H54 (cell line): ENCODE measurements at regions not wholly inside any gene's neighbourhood (a gene's known extent, or its start where the extent isn't known, plus 50 kb on each side); places are given as distances from the start of the nearest gene placed in this dataset.
"Not testable (repeated sequence)": the region's sequence is repeated elsewhere in the genome, so short reads cannot be mapped to it uniquely, and the experiment has no call there.

ENCODE experiments used
- DNase-seq: peaks from one replicate; pipeline ENCODE4 v3.0.0; 2011; ENCODE audit warnings: low spot score, mixed read lengths; ENCODE audit not compliant: insufficient read length
- FAIRE-seq: peaks from 3 replicates; lab custom pipeline; 2011; peaks lifted over from hg19 to GRCh38; lab: Jason Lieb, UNC
- POLR2A ChIP-seq: IDR thresholded peaks from 2 replicates; pipeline ENCODE4 v1.6.1; 2011; ENCODE audit warnings: low read depth, mild to moderate bottlenecking, low read length

DNA sequence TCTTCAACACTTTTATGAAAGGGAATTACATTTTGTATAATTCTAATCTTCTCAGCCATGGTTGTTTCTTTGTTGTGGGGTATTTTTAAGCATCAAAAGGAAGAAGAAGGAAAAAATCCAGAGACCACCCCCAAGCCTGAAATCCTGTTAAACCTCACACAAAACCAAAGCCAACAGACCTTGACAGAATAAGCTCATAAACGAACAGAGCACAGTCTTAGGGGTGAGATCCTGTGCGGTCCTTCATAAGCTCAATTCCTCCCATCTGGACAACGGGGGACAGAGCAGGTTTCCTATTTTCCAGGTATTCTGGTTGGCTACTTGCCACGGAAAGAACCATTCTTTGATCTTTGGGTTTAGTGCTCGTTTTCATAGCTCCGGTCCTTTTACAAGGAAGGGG lies 151.3 kb upstream of the SULF2 start:
- DNase-seq (no peak), FAIRE-seq (no peak)
- TF ChIP-seq POLR2A: no peak

DNA sequence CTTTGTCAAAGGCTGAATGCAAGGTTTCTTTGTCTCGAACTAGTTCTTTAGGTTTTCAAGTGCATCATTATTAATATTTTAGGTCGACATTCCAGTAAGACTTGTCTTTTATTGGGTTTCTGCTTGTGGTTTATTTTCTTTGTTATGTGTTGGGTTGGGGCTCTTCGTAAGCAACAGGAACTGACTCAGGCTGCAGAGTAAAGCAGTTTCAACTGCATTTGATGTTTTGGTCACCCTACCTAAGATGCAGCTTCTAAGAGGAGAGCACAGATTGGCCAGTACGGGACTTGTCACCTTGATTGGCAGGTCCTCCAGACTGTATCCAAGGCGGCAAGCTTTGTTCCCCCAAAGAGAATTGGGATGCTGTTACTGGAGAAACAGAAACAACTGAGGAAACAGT lies 149.5 kb upstream of the SULF2 start:
- DNase-seq (no peak), FAIRE-seq (no peak)
- no peak for TF ChIP-seq POLR2A

DNA sequence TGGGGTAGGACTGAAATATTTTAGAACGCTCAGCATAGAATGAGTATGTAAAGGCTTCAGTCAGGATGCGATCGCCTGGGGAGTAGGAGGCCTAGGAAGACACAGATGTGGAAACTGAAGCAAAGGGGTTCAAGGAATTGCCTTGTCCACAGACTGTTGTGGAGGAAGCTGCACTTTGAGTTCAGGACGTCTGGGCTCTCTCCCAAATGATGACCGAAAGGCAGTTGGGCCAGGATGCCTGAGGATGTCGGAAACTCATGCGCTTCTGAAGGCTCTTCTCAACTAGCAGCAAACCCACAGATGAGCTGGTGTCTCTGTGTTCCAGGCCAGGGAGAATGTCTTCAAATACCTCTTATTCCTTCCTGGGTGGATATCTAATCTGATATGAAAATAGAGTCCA lies 146.2 kb upstream of the SULF2 start:
- TF ChIP-seq POLR2A: no peak
- FAIRE-seq (no peak), DNase-seq (no peak)

DNA sequence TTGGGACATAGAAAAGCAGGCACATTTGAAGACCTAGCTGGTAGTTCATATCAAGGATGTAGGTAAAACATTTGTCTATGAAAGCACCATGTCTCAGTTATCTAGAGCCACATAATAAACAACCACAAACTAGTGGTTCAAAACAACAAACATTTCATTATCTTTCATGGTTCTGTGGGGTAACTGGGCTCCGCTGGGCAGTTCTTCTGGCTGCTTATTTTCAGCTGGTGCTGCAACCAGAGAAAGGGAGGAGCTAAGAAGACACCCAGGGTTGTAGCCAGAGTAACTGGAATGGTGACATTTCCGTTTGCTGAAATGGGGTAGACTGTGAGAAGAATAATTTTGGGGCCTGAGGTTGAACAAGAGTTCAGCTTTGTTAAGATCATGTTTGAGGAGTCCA lies 145.7 kb upstream of the SULF2 start:
- no peak for FAIRE-seq
- no peak for DNase-seq
- no peak for TF ChIP-seq POLR2A

DNA sequence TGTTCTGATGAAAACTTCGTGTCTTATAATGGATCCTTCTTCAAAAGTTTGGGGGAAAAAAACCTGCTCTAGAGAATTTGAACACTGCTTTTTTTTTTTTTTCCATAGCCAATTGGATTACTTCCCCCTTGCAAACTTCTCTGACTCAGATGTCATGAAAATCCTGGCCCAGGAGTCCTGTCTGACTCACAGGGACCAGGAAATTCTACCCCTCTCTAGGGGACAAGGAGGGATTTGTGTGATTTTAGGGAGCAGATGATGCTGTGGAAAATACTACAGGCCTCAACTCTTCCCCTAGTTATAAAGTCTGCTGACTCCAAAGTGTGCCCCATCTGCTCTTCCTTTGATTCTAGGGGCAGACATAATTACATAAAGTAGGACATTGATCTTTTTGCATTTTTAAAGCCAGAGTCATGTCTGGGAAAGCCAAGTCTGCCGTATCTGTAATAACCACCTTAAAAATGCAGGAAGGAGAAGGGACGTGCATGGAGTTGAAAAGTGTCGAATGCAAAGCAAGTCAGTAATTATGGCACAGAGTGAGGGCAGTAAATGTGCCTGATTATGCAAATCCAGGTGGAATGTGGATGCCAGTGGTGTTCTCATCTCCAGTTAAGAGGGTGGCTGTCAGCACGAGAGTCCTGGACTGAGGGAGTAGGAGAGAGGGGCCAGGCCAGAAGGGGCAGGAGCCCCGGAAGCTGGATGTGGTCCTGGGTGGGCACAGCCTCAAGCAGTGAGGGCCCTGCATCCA lies 144.3 kb upstream of the SULF2 start:
- FAIRE-seq (no peak), DNase-seq (peak; percentile 64)
- no peak for TF ChIP-seq POLR2A

DNA sequence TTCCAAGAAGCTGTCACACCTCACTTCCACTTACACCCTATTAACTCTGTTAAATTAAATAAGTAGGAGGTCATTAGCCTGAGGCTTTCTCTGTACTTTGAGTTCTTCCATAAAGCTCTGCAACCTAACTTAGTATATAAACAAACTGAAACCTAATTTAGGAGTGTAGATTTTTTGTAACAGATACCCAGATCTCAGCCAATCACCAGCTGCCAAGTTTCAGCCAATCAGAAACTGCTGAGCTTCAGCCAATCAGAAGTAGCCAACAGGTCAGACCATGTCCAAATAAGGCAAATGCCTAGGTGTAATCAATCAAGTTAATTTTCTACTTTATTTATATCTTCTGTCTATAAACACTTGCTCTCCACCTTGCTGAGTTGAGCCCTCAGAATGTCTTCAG lies 142.7 kb upstream of the SULF2 start:
- FAIRE-seq (no peak), DNase-seq (no peak)
- TF ChIP-seq POLR2A: no peak

DNA sequence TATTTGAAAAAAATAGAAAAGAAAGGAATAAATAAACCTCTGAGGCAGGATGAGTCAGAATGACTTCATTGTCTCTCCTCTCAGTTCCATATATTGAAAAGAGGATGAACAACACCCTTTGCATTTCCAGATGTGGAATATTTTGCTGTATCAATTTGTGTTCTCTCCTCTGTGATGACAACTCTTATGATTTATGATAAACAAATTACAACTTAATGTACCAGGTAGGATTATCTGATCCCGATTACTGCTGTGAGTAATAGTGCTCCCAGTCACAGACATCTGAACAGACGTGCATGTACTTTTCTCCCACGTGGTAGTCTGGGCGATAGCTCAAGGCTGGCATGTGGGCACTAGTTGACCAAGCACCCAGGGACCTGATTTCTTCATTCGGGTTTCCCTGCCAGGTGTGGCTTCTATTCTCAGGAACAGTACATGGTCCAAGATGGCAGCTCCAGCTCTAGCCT lies 142.1 kb upstream of the SULF2 start:
- FAIRE-seq: no peak
- DNase-seq: no peak
- TF ChIP-seq POLR2A: no peak

DNA sequence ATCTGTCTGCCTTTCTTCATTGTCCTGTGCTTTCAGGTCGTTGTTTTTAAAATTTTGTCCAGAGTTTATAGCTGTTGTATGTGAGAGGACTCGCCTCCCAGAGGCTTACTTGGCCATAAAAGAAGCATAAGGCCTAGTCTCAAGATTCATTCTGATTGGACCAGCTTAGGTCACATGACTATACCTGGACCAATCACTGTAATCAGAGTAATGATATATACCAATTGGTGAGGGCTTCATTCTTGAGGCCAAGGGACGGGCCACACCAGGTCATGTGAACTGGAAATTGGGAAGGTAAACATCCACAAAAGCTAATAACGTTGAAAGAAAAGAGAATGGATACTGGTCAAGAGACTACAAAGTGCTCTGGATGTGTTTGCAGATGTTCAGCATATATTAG lies 141.4 kb upstream of the SULF2 start:
- no peak for TF ChIP-seq POLR2A

DNA sequence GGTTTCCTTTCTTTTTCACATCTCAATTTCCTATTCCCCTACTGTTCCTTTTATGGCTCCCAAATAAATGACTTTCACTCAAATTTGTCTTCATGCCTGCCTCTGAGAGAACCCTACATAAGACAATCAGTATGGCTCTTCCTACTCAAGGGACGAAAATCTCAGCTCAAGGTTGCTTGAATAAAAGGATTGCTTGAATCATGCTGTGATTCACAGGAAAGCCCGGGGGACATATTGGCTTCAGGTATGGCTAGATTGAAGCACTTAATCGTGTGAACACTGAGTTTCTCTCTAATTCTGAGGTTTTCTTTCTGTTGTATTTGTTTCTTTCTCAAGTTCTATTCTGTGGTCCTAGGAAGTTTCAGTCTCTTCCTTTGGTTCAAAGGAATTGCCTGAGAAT lies 140.3 kb upstream of the SULF2 start:
- TF ChIP-seq POLR2A: no peak
- FAIRE-seq (no peak), DNase-seq (no peak)

More for the DNA sequence above, 141.4 kb upstream of the SULF2 start:
- DNase-seq (no peak), FAIRE-seq (no peak)

DNA sequence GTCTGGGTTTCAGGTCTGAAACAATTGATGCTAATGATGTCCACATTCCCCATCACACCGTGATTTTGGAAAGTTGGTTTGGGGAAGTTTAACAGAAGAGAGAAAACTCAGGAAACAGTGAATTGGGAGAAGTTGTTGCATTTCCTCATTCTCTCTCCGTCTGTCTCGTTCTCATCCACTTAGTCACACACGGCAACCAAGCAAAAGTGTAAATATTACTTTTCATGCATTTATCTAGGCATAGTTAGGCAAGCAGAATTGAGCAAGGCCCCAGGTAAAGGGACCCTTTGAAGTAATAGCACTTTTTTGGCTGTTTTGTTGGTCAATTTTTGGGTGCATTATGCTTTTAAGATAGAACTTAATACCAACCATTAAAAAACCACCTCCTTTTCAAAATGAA lies 137.0 kb upstream of the SULF2 start:
- DNase-seq (no peak), FAIRE-seq (no peak)
- no peak for TF ChIP-seq POLR2A

DNA sequence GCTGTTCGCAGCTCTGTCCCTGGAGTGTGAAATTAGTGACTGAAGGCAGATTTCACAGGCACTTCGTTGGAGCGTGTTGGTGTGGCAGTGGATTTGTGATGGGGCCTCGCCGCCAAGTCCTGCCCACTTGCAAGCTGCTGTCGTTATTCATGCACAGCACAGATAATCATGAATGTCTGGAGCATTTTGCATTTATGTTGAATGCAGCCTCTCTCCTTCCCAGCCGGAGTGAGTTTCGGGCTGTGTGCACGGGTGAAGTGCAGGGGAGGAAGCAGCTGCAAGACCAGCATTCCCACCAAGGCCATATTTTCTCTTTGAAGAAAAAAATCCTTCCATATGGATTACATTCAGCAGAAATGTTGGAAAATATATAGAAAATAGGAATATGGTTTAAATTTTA lies 136.5 kb upstream of the SULF2 start:
- FAIRE-seq: not testable (repeated sequence)

DNA sequence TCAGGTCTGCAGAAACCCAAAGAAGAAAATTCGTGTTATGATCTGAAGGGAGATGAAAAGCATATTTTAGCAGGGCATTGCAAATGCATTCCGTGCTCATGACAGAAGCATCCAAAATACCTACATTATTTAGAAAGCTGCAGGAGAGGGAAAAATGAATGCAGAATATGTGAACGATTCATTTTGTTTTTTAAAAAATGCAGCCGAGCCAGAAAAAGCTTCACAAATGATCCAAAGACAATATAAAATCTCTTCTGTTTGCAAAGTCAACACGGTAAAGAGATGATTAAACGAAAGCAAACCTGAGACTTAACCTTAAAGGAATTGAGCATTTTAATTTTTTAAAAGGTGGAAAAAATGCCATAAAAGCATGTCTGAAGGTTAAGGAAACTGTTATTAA lies 136.1 kb upstream of the SULF2 start:
- no peak for FAIRE-seq
- no peak for DNase-seq
- TF ChIP-seq POLR2A: no peak

More for the DNA sequence above, 136.5 kb upstream of the SULF2 start:
- not testable (repeated sequence) for DNase-seq

DNA sequence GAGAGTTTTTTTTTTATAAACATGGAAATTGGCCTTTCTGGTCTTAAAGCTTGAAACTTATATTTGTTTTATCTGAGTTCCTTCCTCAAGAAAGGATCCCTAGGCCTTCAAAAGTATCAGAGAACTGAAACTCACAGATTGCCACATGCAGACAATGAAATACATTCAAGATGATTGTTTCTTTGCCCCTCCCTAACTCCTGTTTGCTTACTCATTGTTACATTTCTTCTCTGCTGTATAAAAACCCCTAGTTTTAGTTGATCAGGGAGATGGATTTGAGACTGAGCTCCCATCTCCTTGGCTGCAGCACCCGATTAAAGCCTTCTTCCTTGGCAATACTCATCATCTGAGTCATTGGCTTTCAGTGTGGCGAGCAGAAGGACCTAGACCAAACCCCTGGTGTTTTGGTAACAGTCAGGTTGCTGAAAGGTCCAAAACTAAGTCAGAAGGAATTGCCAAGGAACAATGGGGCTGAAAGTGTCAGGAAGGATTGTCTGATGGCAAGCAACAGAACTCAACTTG lies 132.3 kb upstream of the SULF2 start:
- no peak for DNase-seq
- no peak for FAIRE-seq
- TF ChIP-seq POLR2A: no peak

DNA sequence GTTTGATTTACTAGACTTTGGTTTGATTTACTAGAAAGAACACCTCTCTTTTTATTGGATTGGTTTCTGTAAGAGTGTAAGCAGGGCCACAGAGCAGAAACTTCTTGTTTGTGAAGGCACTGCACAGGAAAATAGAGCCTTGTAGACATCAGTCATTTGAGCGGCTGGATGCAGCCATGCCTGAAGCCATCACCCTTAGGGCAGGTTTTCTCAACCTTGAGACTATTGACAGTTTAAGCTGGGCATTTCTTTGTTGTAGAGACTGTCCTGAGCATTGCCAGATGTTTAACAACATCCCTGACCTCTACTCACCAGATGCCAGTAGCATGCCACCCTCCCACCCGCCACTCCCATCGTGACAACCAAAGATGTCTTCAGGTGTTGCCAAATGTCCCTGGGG lies 130.2 kb upstream of the SULF2 start:
- no peak for FAIRE-seq
- no peak for DNase-seq
- TF ChIP-seq POLR2A: no peak

DNA sequence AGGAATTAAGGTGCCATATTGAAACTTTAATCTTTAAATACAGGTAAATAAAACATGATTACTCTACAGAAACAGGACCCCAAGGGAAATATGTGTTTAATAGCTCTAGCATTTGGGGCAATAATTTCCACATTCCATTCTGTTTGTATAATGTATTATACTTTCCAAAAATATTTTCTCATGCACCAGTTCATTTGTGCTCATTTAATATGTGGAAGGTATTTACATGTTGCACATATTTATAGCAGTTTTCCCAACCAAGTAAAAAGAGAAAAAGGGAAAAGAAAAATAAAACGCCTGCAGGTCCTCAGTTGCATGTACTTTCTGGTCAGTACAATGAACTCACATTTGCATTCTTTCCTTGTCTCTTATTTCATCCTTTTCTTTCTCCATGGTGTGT lies 129.5 kb upstream of the SULF2 start:
- no peak for TF ChIP-seq POLR2A
- no peak for FAIRE-seq
- DNase-seq: no peak

DNA sequence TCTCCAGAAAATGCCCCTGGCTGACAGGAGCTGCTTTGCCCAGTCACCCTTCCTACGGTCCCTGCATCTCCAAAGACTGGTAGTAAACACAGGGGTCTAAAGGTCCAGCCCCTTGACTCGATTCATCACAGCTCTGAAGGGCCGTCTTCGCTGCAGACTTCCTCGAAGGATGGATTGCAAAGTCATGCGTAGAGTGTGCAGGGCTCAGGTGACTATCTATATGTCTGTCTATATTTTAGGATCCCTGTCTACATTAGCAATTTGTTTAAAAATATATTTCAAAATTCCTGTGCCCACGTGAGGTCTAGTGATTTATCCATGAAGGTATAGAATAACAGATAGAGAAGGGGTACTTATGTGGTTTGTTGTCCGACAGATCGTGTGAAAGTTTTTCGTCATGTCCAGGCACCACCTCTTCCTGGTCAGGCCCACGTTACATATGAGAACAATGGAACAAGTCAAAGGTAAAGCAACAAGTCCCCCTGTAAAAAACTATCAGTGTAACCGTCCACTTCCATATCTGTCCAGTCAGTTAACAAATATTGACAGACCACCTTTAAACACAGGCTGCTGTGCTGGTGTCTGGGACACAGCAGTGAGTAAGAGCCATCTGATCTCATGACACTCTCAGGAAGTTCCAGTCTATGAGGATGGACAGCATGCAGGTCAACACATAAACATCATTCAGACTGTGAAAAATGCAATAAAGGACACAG lies 127.7 kb upstream of the SULF2 start:
- FAIRE-seq, DNase-seq: not testable (repeated sequence)

DNA sequence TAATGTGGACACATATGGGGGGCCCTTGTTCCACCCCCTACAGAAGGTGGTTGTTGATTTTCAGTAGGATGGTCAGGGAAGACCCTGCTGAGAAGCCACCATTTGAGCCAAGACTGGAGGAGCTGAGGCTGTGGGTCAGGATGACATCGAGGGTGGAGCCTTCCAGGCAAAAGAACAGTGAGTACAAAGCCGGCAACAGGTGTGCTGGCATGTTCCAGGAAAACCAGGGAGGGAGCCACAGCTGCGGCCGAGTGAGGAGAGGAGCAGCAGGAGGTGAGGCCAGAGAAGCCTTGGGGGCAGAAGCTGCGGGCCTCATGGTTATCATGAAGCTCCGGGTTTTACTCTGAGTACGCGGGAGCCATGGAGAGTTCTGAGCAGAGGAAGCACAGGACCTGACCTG lies 126.9 kb upstream of the SULF2 start:
- not testable (repeated sequence) for DNase-seq, FAIRE-seq

DNA sequence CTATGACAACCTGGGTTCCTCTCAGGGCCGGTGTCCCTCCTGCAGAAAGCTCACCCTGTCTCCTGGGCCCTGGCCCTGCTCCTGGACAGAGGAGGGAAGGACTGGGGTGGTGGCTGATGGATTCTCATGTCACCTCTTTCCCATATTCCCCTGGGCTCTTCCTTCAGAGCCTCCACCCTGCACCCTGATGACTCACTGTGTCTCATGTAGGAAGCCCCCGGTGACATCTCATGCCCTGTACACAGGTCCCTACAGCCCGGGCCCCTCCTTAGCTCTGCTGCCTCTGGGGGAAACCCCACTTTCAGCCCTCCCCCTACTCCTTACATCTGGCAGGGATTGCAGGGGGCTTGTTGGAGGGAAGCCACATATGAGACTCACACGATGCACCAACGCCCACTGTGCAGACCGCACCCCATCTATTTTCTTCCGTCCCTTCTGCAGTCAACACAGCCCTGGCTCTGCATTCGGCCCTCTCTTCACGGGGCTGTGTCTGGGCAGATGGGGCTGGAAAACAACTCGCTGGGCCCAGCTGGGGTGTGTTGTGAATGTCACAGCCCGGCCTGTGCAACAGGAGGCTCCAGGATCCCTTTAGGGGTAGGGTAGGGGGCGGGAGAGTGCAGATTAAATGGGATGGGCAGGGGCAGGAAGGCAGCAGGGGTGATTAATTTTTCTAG lies 124.6 kb upstream of the SULF2 start:
- not testable (repeated sequence) for FAIRE-seq, DNase-seq
